KMS-11 (cell line): ENCODE measurements at regions not wholly inside any gene's neighbourhood (a gene's known extent, or its start where the extent isn't known, plus 50 kb on each side); places are given as distances from the start of the nearest gene placed in this dataset.

Source experiments
- H2AFZ ChIP-seq: fragments of 200-600 bp; sonication (generic); 2 replicates; pipeline ENCODE4 v1.6.1; 2016; ENCODE audit warnings: antibody characterized with exemption, mixed run types, low read depth
- H3K27ac ChIP-seq: fragments of 200-600 bp; sonication (generic); 2 replicates; pipeline ENCODE4 v1.6.1; 2016; ENCODE audit warnings: mild to moderate bottlenecking, mixed run types
- H3K27me3 ChIP-seq: fragments of 200-600 bp; sonication (generic); 2 replicates; pipeline ENCODE4 v1.6.1; 2017; ENCODE audit warnings: mild to moderate bottlenecking, low read depth, mixed run types, moderate library complexity; ENCODE audit not compliant: insufficient read depth
- H3K36me3 ChIP-seq: fragments of 200-600 bp; sonication (generic); 2 replicates; pipeline ENCODE4 v1.6.1; 2017; ENCODE audit warnings: mild to moderate bottlenecking, mixed run types; ENCODE audit not compliant: insufficient read depth
- H3K4me1 ChIP-seq: fragments of 200-600 bp; sonication (generic); 2 replicates; pipeline ENCODE4 v1.6.1; 2016; ENCODE audit warnings: mild to moderate bottlenecking, low read depth, mixed run types; ENCODE audit not compliant: poor library complexity, severe bottlenecking
- H3K4me2 ChIP-seq: fragments of 200-600 bp; sonication (generic); 2 replicates; pipeline ENCODE4 v1.7.0; 2016; ENCODE audit warnings: mild to moderate bottlenecking, mixed run types
- H3K4me3 ChIP-seq: fragments of 200-600 bp; sonication (generic); IDR thresholded peaks from 2 replicates; pipeline ENCODE4 v1.6.1; 2017; ENCODE audit warnings: low read depth, low read length, mixed read lengths; ENCODE audit not compliant: insufficient read depth
- H3K79me2 ChIP-seq: fragments of 200-600 bp; sonication (generic); 2 replicates; pipeline ENCODE4 v1.6.1; 2016; ENCODE audit warnings: low read depth, mixed run types; ENCODE audit not compliant: insufficient read depth
- H3K9ac ChIP-seq: fragments of 200-600 bp; sonication (generic); 2 replicates; pipeline ENCODE4 v1.6.1; 2016; ENCODE audit warnings: mild to moderate bottlenecking, mixed run types
- H4K20me1 ChIP-seq: fragments of 200-600 bp; sonication (generic); 2 replicates; pipeline ENCODE4 v1.6.1; 2016; ENCODE audit warnings: mild to moderate bottlenecking, mixed run types; ENCODE audit not compliant: insufficient read depth
- CTCF ChIP-seq: fragments of 200-600 bp; sonication (generic); conservative IDR thresholded peaks from 2 replicates; pipeline ENCODE4 v1.6.1; 2017; ENCODE audit warnings: low read depth, mild to moderate bottlenecking, antibody characterized with exemption, low read length, moderate library complexity, mixed read lengths

GRCh38 chr10:9707216-9707615 lies 1310.5 kb upstream of the CELF2 start:
- H3K9ac ChIP-seq: no peak overlapping the region
- H3K4me3 ChIP-seq: no peak overlapping the region
- H2AFZ ChIP-seq: no peak overlapping the region
- H3K27me3 ChIP-seq: no peaks in the 10 kb centered on the region
- no peaks in the 10 kb centered on the region for H4K20me1 ChIP-seq
- no peak overlapping the region for H3K4me2 ChIP-seq
- H3K79me2 ChIP-seq: no peaks in the 10 kb centered on the region
- no peak for TF ChIP-seq CTCF
- H3K36me3 ChIP-seq: no peaks in the 10 kb centered on the region
- no peak overlapping the region for H3K27ac ChIP-seq
- H3K4me1 ChIP-seq: no peaks in the 10 kb centered on the region

- H3K27ac ChIP-seq: no peak overlapping the region
- H3K4me1 ChIP-seq: no peaks in the 10 kb centered on the region
- no peak overlapping the region for H3K9ac ChIP-seq
- no peak overlapping the region for H2AFZ ChIP-seq
- no peak for TF ChIP-seq CTCF
- no peaks in the 10 kb centered on the region for H4K20me1 ChIP-seq
- no peaks in the 10 kb centered on the region for H3K27me3 ChIP-seq
- no peaks in the 10 kb centered on the region for H3K36me3 ChIP-seq
- H3K4me2 ChIP-seq: no peak overlapping the region
- no peak overlapping the region for H3K4me3 ChIP-seq
- H3K79me2 ChIP-seq: no peaks in the 10 kb centered on the region
Observed at GRCh38 chr10:9709849-9710248, 1307.8 kb upstream of the CELF2 start.

GRCh38 chr10:9712393-9712792 lies 1305.3 kb upstream of the CELF2 start:
- Histone ChIP-seq H3K36me3 (no peaks in the 10 kb centered on the region), H3K4me2 (no peak overlapping the region), H3K27me3 (no peaks in the 10 kb centered on the region), H3K9ac (no peak overlapping the region), H4K20me1 (no peaks in the 10 kb centered on the region), H3K4me3 (no peak overlapping the region), H3K79me2 (no peaks in the 10 kb centered on the region), H2AFZ (no peak overlapping the region), H3K4me1 (no peaks in the 10 kb centered on the region), H3K27ac (no peak overlapping the region)
- TF ChIP-seq CTCF: no peak

GRCh38 chr10:9719246-9719645 lies 1298.4 kb upstream of the CELF2 start:
- H3K79me2 ChIP-seq: no peaks in the 10 kb centered on the region
- no peak for TF ChIP-seq CTCF
- no peak overlapping the region for H3K9ac ChIP-seq
- no peak overlapping the region for H3K4me3 ChIP-seq
- H3K36me3 ChIP-seq: no peaks in the 10 kb centered on the region
- H3K27ac ChIP-seq: no peak overlapping the region
- H3K4me1 ChIP-seq: no peaks in the 10 kb centered on the region
- no peaks in the 10 kb centered on the region for H3K27me3 ChIP-seq
- H2AFZ ChIP-seq: no peak overlapping the region
- H3K4me2 ChIP-seq: no peak overlapping the region
- no peaks in the 10 kb centered on the region for H4K20me1 ChIP-seq

GRCh38 chr10:9733766-9734165 lies 1283.9 kb upstream of the CELF2 start:
- Histone ChIP-seq H3K36me3 (no peaks in the 10 kb centered on the region), H3K4me2 (no peak overlapping the region), H3K79me2 (no peaks in the 10 kb centered on the region), H3K4me1 (no peaks in the 10 kb centered on the region), H3K27ac (no peak overlapping the region), H2AFZ (no peak overlapping the region), H4K20me1 (no peaks in the 10 kb centered on the region), H3K4me3 (no peak overlapping the region), H3K27me3 (no peaks in the 10 kb centered on the region), H3K9ac (no peak overlapping the region)
- no peak for TF ChIP-seq CTCF
